ENCODE measurements at regions not wholly inside any gene's neighbourhood (a gene's known extent, or its start where the extent isn't known, plus 50 kb on each side); places are given as distances from the start of the nearest gene placed in this dataset.

GRCh38 chr13:100810481-100810880 is 135.9 kb upstream of the TMTC4 start:
- no peak for DNase-seq (ENCODE audit: low read depth)
- TF ChIP-seq, protein P1, sequence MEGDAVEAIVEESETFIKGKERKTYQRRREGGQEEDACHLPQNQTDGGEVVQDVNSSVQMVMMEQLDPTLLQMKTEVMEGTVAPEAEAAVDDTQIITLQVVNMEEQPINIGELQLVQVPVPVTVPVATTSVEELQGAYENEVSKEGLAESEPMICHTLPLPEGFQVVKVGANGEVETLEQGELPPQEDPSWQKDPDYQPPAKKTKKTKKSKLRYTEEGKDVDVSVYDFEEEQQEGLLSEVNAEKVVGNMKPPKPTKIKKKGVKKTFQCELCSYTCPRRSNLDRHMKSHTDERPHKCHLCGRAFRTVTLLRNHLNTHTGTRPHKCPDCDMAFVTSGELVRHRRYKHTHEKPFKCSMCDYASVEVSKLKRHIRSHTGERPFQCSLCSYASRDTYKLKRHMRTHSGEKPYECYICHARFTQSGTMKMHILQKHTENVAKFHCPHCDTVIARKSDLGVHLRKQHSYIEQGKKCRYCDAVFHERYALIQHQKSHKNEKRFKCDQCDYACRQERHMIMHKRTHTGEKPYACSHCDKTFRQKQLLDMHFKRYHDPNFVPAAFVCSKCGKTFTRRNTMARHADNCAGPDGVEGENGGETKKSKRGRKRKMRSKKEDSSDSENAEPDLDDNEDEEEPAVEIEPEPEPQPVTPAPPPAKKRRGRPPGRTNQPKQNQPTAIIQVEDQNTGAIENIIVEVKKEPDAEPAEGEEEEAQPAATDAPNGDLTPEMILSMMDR (IDR thresholded peaks at IDR 0.05; ENCODE audit: low read depth, low read length, missing control alignments): no peak
- H3K4me3 ChIP-seq (ENCODE audit: low read depth, low read length): no peak overlapping the region

DNA sequence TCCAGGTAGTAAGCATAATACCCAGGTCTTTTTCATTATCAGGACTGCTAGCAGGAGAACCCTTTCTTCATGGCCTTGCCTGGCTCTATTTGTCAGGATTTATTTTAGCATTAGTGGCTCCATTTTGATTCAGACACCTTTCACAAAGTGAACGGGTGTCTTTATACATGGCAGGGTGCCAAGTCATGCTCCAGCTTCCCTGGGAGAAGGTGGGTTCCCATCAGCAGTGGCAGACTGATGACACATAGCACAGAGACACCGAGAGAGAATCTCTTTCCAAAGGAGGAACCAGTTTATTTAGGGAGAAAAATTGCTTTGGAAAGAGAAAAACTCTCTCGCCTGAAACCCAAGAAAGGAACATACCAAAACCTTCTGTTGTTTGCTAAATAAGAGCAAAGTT is 135.3 kb upstream of the TMTC4 start:
- DNase-seq (ENCODE audit: low read depth): no peak
- no peak overlapping the region for H3K4me3 ChIP-seq (ENCODE audit: low read depth, low read length)
- TF ChIP-seq, protein P1 (IDR thresholded peaks at IDR 0.05; ENCODE audit: low read depth, low read length, missing control alignments): no peak

- no peak for DNase-seq (ENCODE audit: low read depth)
- no peak overlapping the region for H3K4me3 ChIP-seq (ENCODE audit: low read depth, low read length)
- TF ChIP-seq, protein P1 (IDR thresholded peaks at IDR 0.05; ENCODE audit: low read depth, low read length, missing control alignments): no peak
These were observed 134.5 kb upstream of the TMTC4 start for GRCh38 chr13:100809129-100809390.

DNA sequence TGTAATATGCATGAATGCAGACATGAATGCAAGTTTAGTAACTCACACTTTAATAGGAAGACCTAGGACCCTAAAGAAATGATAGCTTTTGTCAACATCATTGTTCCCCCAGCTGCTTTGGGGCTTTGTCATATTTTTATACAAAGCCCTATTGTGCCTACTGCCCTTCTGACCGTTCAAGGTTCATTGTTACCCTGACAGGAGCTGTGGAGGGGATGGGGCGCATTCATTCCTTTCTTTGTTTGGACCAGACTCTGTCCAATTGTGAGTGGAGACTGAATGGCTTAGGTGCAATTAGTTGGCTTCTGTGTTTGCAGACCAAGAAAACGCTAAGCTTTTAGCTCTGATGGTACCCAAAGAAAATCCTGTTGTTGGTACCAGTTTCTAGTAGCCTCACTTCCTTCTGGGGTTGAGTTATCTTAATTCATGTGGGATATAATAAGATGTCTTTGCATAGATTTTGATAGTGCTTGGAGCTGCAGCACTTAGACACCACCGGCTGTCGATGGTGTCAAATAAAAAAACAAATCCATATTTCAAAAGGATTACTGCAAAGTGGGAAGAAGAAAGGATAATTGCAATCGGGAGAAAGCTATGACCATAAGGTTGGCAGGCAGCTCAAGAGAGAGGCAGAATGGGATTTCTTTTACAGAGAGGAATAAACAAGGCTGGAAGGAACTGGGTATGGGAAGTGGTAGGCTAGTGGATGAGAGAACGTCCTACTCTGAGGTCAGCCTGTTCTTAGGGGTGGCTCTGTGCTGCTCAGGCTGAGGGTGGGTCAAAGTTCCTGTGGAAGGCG is 133.9 kb upstream of the TMTC4 start:
- H3K4me3 ChIP-seq (ENCODE audit: low read depth, low read length): no peak overlapping the region
- TF ChIP-seq, protein P1 (IDR thresholded peaks at IDR 0.05; ENCODE audit: low read depth, low read length, missing control alignments): no peak
- no peak for DNase-seq (ENCODE audit: low read depth)

GRCh38 chr13:100803091-100803490 is 128.5 kb upstream of the TMTC4 start:
- no peak for DNase-seq (ENCODE audit: low read depth)

GRCh38 chr13:100800283-100800875 is 125.8 kb upstream of the TMTC4 start:
- TF ChIP-seq, protein P1 (IDR thresholded peaks at IDR 0.05; ENCODE audit: low read depth, low read length, missing control alignments): no peak
- DNase-seq (ENCODE audit: low read depth): no peak
- H3K4me3 ChIP-seq (ENCODE audit: low read depth, low read length): no peak overlapping the region

More at GRCh38 chr13:100803091-100803490, 128.5 kb upstream of the TMTC4 start:
- H3K4me3 ChIP-seq (ENCODE audit: low read depth, low read length): no peak overlapping the region
- TF ChIP-seq, protein P1 (IDR thresholded peaks at IDR 0.05; ENCODE audit: low read depth, low read length, missing control alignments): no peak
